ENCODE measurements at regions not wholly inside any gene's neighbourhood (a gene's known extent, or its start where the extent isn't known, plus 50 kb on each side); places are given as distances from the start of the nearest gene placed in this dataset.

- TF ChIP-seq CTCF (IDR thresholded peaks at IDR 0.05; ENCODE audit: low read depth, low read length, poor library complexity, severe bottlenecking) (no peak), EZH2phosphoT487 (IDR thresholded peaks at IDR 0.05; ENCODE audit: borderline replicate concordance, low read length) (no peak)
These were observed 56.3 kb upstream of the PRDM9 start for GRCh38 chr5:23451156-23451555.

Data from DOHH2 (cell line).